HepG2 (cell line): ENCODE measurements at regions not wholly inside any gene's neighbourhood (a gene's known extent, or its start where the extent isn't known, plus 50 kb on each side); places are given as distances from the start of the nearest gene placed in this dataset.

Experiments
- ASH2L ChIP-seq: fragments of 300-600, 200-600 bp; sonication (generic); IDR thresholded peaks from 2 replicates; pipeline ENCODE4 v1.7.0; 2017; ENCODE audit warnings: low read depth, mild to moderate bottlenecking, moderate library complexity, mixed read lengths, low read length; ENCODE audit not compliant: insufficient read length
- BRCA1 ChIP-seq: sonication (generic); formaldehyde crosslinking; IDR thresholded peaks from 2 replicates; pipeline ENCODE4 v1.4.0; 2020; ENCODE audit warnings: missing genetic modification reagents
- CREBL2 ChIP-seq: sonication (generic); formaldehyde crosslinking; IDR thresholded peaks from 2 replicates; pipeline ENCODE4 v1.8.1; 2023; ENCODE audit warnings: missing genetic modification reagents, mild to moderate bottlenecking, borderline replicate concordance
- FOSL1 ChIP-seq: sonication (generic); formaldehyde crosslinking; IDR thresholded peaks from 2 replicates; pipeline ENCODE4 v1.9.0; 2021; ENCODE audit warnings: missing genetic modification reagents, borderline replicate concordance
- HMGA1 ChIP-seq: sonication (generic); formaldehyde crosslinking; conservative IDR thresholded peaks from 2 replicates; pipeline ENCODE4 v1.4.0; 2020; ENCODE audit warnings: missing genetic modification reagents
- IKZF1 ChIP-seq: fragments of 450-650 bp; IDR thresholded peaks from 2 replicates; pipeline ENCODE4 v1.7.1; 2016
- JUNB ChIP-seq: sonication (generic); formaldehyde crosslinking; IDR thresholded peaks from 2 replicates; pipeline ENCODE4 v1.8.0; 2022; ENCODE audit warnings: missing genetic modification reagents, mild to moderate bottlenecking, borderline replicate concordance
- KAT7 ChIP-seq: IDR thresholded peaks from 2 replicates; pipeline ENCODE4 v1.6.1; 2018; ENCODE audit warnings: borderline replicate concordance, missing compliant biosample characterization
- NBN ChIP-seq: fragments of 450-650 bp; conservative IDR thresholded peaks from 2 replicates; pipeline ENCODE4 v1.6.1; 2017
- NONO ChIP-seq, 2 experiments: fragments of 450-650 bp in 1 of 2; sonication (generic) in 1 of 2; formaldehyde crosslinking in 1 of 2; IDR thresholded peaks in 1 of 2; conservative IDR thresholded peaks in 1 of 2; 2 replicates each; pipeline versions ENCODE4 v1.6.1 to v1.8.0; 2017 to 2022; ENCODE audit warnings: mild to moderate bottlenecking in 1 of 2, missing genetic modification reagents in 1 of 2, moderate library complexity in 1 of 2
- U2AF1 ChIP-seq: fragments of 200-400 bp; formaldehyde crosslinking; optimal IDR thresholded peaks from 2 replicates; pipeline ENCODE3; 2017; ENCODE audit warnings: mild to moderate bottlenecking, low read depth, low read length
- ZFY ChIP-seq: sonication (generic); formaldehyde crosslinking; IDR thresholded peaks from 2 replicates; pipeline ENCODE4 v1.4.0; 2020; ENCODE audit warnings: missing genetic modification reagents
- ZNF10 ChIP-seq: sonication (generic); formaldehyde crosslinking; IDR thresholded peaks from 2 replicates; pipeline ENCODE4 v1.4.0; 2020; ENCODE audit warnings: mild to moderate bottlenecking, low read depth, missing genetic modification reagents, borderline replicate concordance
- ZNF205 ChIP-seq: IDR thresholded peaks from 2 replicates; pipeline ENCODE4 v1.6.1; 2018; ENCODE audit warnings: missing biosample characterization, missing genetic modification reagents
- ZNF614 ChIP-seq: IDR thresholded peaks from 2 replicates; pipeline ENCODE4 v1.6.1; 2018; ENCODE audit warnings: missing biosample characterization, missing genetic modification reagents, inconsistent platforms, borderline replicate concordance
- ZNF646 ChIP-seq: sonication (generic); formaldehyde crosslinking; IDR thresholded peaks from 2 replicates; pipeline ENCODE4 v1.9.0; 2021; ENCODE audit warnings: mild to moderate bottlenecking, missing genetic modification reagents
- ZNF652 ChIP-seq: IDR thresholded peaks from 2 replicates; pipeline ENCODE4 v1.6.1; 2016; ENCODE audit warnings: low read depth, borderline replicate concordance
- TF ChIP-seq, protein P1 (sequence below): sonication (generic); formaldehyde crosslinking; IDR thresholded peaks from 2 replicates; pipeline ENCODE4 v1.5.1; 2020; ENCODE audit warnings: mild to moderate bottlenecking, missing genetic modification reagents, borderline replicate concordance
- TF ChIP-seq, protein P2 (sequence below): sonication (generic); formaldehyde crosslinking; IDR thresholded peaks from 2 replicates; pipeline ENCODE4 v1.4.0; 2020; ENCODE audit warnings: mild to moderate bottlenecking, missing genetic modification reagents

DNA sequence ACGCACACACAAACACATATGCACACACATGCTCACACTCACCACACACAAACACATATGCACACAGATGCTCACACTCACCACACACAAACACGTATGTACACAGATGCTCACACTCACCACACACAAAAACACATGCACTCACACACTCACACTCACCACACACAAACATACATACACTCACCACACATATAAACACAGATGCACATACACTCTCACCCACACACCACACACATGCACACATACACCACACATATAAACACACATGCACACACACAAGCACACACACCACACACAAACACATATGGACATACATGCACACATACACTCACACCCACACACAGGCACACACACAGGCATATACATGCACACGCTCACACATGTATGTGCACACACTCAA lies 112.3 kb downstream of the ERMARD start (continued):
- TF ChIP-seq ZNF614 (CRISPR knock-in tag) (no peak), KAT7 (CRISPR knock-in tag) (no peak), NBN (peak; percentile 64; the same call in 1 of the 2 replicates), ZNF652 (no peak), ZNF205 (no peak), ZFY (no peak), FOSL1 (CRISPR knock-in tag) (no peak), ZNF646 (no peak), ZNF10 (no peak), BRCA1 (CRISPR knock-in tag) (no peak), JUNB (CRISPR knock-in tag) (peak; percentile 15; the same call in 1 of the 2 replicates), CREBL2 (CRISPR knock-in tag) (no peak), ASH2L (no peak), IKZF1 (peak; percentile 83; the same call in 1 of the 2 replicates), U2AF1 (no peak), HMGA1 (CRISPR knock-in tag) (no peak), NONO (IDR thresholded peaks at IDR 0.05) (peak; percentile 89; the same call in 1 of the 2 replicates), NONO (CRISPR knock-in tag; conservative IDR thresholded peaks at IDR 0.05) (no peak)
- TF ChIP-seq, protein P1, sequence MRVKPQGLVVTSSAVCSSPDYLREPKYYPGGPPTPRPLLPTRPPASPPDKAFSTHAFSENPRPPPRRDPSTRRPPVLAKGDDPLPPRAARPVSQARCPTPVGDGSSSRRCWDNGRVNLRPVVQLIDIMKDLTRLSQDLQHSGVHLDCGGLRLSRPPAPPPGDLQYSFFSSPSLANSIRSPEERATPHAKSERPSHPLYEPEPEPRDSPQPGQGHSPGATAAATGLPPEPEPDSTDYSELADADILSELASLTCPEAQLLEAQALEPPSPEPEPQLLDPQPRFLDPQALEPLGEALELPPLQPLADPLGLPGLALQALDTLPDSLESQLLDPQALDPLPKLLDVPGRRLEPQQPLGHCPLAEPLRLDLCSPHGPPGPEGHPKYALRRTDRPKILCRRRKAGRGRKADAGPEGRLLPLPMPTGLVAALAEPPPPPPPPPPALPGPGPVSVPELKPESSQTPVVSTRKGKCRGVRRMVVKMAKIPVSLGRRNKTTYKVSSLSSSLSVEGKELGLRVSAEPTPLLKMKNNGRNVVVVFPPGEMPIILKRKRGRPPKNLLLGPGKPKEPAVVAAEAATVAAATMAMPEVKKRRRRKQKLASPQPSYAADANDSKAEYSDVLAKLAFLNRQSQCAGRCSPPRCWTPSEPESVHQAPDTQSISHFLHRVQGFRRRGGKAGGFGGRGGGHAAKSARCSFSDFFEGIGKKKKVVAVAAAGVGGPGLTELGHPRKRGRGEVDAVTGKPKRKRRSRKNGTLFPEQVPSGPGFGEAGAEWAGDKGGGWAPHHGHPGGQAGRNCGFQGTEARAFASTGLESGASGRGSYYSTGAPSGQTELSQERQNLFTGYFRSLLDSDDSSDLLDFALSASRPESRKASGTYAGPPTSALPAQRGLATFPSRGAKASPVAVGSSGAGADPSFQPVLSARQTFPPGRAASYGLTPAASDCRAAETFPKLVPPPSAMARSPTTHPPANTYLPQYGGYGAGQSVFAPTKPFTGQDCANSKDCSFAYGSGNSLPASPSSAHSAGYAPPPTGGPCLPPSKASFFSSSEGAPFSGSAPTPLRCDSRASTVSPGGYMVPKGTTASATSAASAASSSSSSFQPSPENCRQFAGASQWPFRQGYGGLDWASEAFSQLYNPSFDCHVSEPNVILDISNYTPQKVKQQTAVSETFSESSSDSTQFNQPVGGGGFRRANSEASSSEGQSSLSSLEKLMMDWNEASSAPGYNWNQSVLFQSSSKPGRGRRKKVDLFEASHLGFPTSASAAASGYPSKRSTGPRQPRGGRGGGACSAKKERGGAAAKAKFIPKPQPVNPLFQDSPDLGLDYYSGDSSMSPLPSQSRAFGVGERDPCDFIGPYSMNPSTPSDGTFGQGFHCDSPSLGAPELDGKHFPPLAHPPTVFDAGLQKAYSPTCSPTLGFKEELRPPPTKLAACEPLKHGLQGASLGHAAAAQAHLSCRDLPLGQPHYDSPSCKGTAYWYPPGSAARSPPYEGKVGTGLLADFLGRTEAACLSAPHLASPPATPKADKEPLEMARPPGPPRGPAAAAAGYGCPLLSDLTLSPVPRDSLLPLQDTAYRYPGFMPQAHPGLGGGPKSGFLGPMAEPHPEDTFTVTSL (CRISPR knock-in tag), result no peak
- TF ChIP-seq, protein P2, sequence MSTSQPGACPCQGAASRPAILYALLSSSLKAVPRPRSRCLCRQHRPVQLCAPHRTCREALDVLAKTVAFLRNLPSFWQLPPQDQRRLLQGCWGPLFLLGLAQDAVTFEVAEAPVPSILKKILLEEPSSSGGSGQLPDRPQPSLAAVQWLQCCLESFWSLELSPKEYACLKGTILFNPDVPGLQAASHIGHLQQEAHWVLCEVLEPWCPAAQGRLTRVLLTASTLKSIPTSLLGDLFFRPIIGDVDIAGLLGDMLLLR (CRISPR knock-in tag), result no peak
